Gastrocnemius medialis (tissue), 4 donors: ENCODE measurements at regions not wholly inside any gene's neighbourhood (a gene's known extent, or its start where the extent isn't known, plus 50 kb on each side); places are given as distances from the start of the nearest gene placed in this dataset.

Experiments used
- POLR2A ChIP-seq, 2 donors: fragments of 450-650 bp; IDR thresholded peaks; one replicate each; pipeline ENCODE4 v1.6.1; 2017; ENCODE audit warnings: antibody characterized with exemption in 2 of 2, mild to moderate bottlenecking in 2 of 2, moderate library complexity in 2 of 2
- TF ChIP-seq, protein P1 (sequence below), 5 experiments: fragments of 450-650 bp in 3 of 5; fragments of 200-600 bp in 2 of 5; sonication (generic) in 2 of 5; IDR thresholded peaks in 4 of 5; conservative IDR thresholded peaks in 1 of 5; 1 replicate in 4 of 5; 2 replicates in 1 of 5; pipeline ENCODE4 v1.5.1; 2016 to 2019; ENCODE audit warnings: antibody characterized with exemption in 5 of 5, mild to moderate bottlenecking in 3 of 5, moderate library complexity in 3 of 5

DNA sequence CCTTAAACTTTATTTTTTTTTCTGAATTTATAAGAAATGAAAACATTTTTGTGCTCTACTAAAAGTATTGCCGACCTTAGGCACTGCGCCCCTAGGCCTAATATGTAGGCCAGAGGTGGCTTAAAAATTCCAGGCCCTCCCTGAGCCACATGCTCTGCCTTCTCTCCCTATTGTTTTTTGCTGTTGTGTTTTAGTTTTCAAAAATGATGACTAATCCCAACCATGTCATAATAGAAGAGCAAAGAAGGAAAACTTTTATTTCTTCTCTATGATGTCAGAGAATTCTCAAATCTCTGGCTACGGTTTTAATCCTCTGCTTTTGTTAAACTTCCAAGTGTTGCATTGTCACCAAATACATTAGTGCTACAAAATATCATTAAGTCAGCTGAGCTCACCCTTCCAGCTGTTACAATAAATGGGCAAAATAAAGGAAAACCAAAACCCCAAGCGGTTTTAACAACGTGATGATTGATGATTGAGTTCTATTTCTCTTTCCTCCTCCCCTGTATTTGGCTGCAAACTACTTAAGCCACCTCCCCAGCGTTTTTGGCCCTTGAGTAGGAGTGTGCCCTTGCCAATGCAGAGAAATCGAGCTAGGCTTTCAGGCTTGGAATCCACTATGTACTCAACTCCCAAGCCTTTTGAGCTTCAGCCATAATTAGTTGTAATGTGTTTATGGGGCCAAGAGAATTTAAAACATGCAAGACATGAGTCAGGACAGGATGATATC, 163.5 kb upstream of the POU3F3 start:
- TF ChIP-seq POLR2A (IDR thresholded peaks at IDR 0.05) = no peak
- TF ChIP-seq, protein P1, sequence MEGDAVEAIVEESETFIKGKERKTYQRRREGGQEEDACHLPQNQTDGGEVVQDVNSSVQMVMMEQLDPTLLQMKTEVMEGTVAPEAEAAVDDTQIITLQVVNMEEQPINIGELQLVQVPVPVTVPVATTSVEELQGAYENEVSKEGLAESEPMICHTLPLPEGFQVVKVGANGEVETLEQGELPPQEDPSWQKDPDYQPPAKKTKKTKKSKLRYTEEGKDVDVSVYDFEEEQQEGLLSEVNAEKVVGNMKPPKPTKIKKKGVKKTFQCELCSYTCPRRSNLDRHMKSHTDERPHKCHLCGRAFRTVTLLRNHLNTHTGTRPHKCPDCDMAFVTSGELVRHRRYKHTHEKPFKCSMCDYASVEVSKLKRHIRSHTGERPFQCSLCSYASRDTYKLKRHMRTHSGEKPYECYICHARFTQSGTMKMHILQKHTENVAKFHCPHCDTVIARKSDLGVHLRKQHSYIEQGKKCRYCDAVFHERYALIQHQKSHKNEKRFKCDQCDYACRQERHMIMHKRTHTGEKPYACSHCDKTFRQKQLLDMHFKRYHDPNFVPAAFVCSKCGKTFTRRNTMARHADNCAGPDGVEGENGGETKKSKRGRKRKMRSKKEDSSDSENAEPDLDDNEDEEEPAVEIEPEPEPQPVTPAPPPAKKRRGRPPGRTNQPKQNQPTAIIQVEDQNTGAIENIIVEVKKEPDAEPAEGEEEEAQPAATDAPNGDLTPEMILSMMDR (IDR thresholded peaks at IDR 0.05 in 4 of 5, conservative IDR thresholded peaks at IDR 0.05 in 1 of 5) = no peak
